Parathyroid adenoma (tissue), 2 donors: ENCODE measurements at regions not wholly inside any gene's neighbourhood (a gene's known extent, or its start where the extent isn't known, plus 50 kb on each side); places are given as distances from the start of the nearest gene placed in this dataset.

Experiments used
- H2AFZ ChIP-seq: fragments of 300-600 bp; sonication (generic); one replicate; pipeline ENCODE4 v1.7.0; 2017; ENCODE audit warnings: antibody characterized with exemption, mild to moderate bottlenecking
- H3K27ac ChIP-seq: fragments of 300-600 bp; sonication (generic); one replicate; pipeline ENCODE4 v1.7.0; 2017
- H3K27me3 ChIP-seq: fragments of 300-600 bp; sonication (generic); one replicate; pipeline ENCODE4 v1.7.0; 2017; ENCODE audit warnings: low read length; ENCODE audit not compliant: control insufficient read depth, insufficient read depth
- H3K36me3 ChIP-seq: fragments of 300-600 bp; sonication (generic); one replicate; pipeline ENCODE4 v1.7.0; 2017; ENCODE audit warnings: low read length; ENCODE audit not compliant: control insufficient read depth, insufficient read depth
- H3K4me1 ChIP-seq: fragments of 300-600 bp; sonication (generic); one replicate; pipeline ENCODE4 v1.7.0; 2017; ENCODE audit warnings: control low read depth
- H3K4me2 ChIP-seq: fragments of 300-600 bp; sonication (generic); one replicate; pipeline ENCODE4 v1.7.0; 2017; ENCODE audit warnings: low read length
- H3K4me3 ChIP-seq: fragments of 300-600 bp; sonication (generic); one replicate; pipeline ENCODE4 v1.7.0; 2017; ENCODE audit warnings: low read depth, low read length
- H3K79me2 ChIP-seq: fragments of 300-600 bp; sonication (generic); one replicate; pipeline ENCODE4 v1.7.0; 2017; ENCODE audit warnings: control low read depth
- H3K9ac ChIP-seq: fragments of 300-600 bp; sonication (generic); one replicate; pipeline ENCODE4 v1.7.0; 2017; ENCODE audit warnings: mild to moderate bottlenecking
- H3K9me3 ChIP-seq: fragments of 300-600 bp; sonication (generic); one replicate; pipeline ENCODE4 v1.7.0; 2017; ENCODE audit warnings: low read length; ENCODE audit not compliant: control insufficient read depth
- CTCF ChIP-seq: fragments of 300-600 bp; sonication (generic); IDR thresholded peaks from one replicate; pipeline ENCODE4 v1.7.0; 2017; ENCODE audit warnings: antibody characterized with exemption, mild to moderate bottlenecking
- donor health status: primary hyperparathyroidism.

GRCh38 chr22:48258811-48259210, 1496.4 kb downstream of the TBC1D22A start:
- H3K27me3 ChIP-seq: no peaks in the 10 kb centered on the region
- H3K36me3 ChIP-seq: no peaks in the 10 kb centered on the region
- H3K4me1 ChIP-seq: no peaks in the 10 kb centered on the region
- no peaks in the 10 kb centered on the region for H3K9me3 ChIP-seq
- no peak overlapping the region for H3K27ac ChIP-seq
- no peak overlapping the region for H3K4me2 ChIP-seq
- no peak for TF ChIP-seq CTCF
- H2AFZ ChIP-seq: no peak overlapping the region
- no peaks in the 10 kb centered on the region for H3K79me2 ChIP-seq
- no peak overlapping the region for H3K4me3 ChIP-seq
- no peak overlapping the region for H3K9ac ChIP-seq

DNA sequence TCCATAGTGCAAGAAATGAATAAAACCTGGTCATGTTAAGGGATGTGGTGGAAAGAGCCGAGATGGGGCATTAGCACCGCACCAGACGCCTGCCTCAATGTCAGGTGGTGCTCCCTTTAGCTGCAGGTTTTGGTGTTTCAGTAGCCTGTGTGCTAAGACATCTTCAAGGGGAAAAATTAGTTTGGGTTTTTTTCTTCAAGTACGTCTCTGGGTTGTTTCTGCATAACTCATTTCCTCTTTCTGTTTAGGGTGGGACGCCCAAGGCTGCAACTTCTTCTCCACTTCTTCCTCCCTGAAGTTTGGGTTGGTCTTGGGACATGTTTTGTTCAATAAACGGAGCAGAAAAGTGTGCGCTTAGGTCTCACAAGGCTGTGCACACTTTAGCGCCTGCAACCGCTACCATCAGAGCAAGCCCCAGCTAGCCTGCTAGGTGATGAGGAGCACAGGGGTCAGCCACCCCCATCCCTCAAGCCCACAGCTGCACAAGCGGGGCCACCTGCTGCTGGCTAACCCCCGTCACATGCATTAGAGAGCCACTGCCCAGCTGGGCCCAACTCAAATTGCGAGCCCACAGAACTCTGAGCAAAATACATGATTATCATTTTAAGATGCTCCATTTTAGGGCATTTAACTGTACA, 1495.7 kb downstream of the TBC1D22A start:
- Histone ChIP-seq H3K9ac (no peak overlapping the region), H3K9me3 (no peaks in the 10 kb centered on the region), H3K4me1 (no peaks in the 10 kb centered on the region), H2AFZ (no peak overlapping the region), H3K27ac (no peak overlapping the region), H3K4me2 (no peak overlapping the region), H3K4me3 (no peak overlapping the region), H3K79me2 (no peaks in the 10 kb centered on the region), H3K36me3 (no peaks in the 10 kb centered on the region), H3K27me3 (no peaks in the 10 kb centered on the region)
- no peak for TF ChIP-seq CTCF

DNA sequence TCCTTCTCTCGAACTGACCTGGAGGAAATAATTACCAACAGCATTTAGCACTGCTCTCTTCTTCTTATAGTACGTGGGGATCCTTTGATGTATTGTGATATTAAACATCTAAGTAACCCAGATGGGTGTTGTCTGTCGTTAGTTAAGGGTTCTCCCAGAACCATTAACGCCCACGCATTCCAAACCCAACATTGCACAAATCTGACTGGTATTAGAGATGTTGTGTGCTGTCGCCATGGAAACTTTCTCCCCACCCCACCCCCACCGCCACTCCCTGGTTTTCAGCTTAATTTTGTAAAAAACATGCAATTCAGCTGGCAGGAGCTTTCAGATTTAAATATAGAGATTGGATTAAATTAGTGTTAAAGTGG, 1495.2 kb downstream of the TBC1D22A start:
- Histone ChIP-seq H3K27ac (no peak overlapping the region), H2AFZ (no peak overlapping the region), H3K4me2 (no peak overlapping the region), H3K9me3 (no peaks in the 10 kb centered on the region), H3K4me1 (no peaks in the 10 kb centered on the region), H3K9ac (no peak overlapping the region), H3K36me3 (no peaks in the 10 kb centered on the region), H3K4me3 (no peak overlapping the region), H3K27me3 (no peaks in the 10 kb centered on the region), H3K79me2 (no peaks in the 10 kb centered on the region)
- no peak for TF ChIP-seq CTCF

GRCh38 chr22:48256776-48257684, 1494.6 kb downstream of the TBC1D22A start:
- H3K27me3 ChIP-seq: no peaks in the 10 kb centered on the region
- no peaks in the 10 kb centered on the region for H3K4me1 ChIP-seq
- no peak overlapping the region for H3K9ac ChIP-seq
- no peak overlapping the region for H3K4me2 ChIP-seq
- no peaks in the 10 kb centered on the region for H3K9me3 ChIP-seq
- no peak overlapping the region for H3K4me3 ChIP-seq
- no peak overlapping the region for H3K27ac ChIP-seq
- H3K36me3 ChIP-seq: no peaks in the 10 kb centered on the region
- H2AFZ ChIP-seq: no peak overlapping the region
- TF ChIP-seq CTCF: no peak
- no peaks in the 10 kb centered on the region for H3K79me2 ChIP-seq
